Tibial nerve (tissue), 4 donors: ENCODE measurements at regions not wholly inside any gene's neighbourhood (a gene's known extent, or its start where the extent isn't known, plus 50 kb on each side); places are given as distances from the start of the nearest gene placed in this dataset.
"Not testable (repeated sequence)": the region's sequence is repeated elsewhere in the genome, so short reads cannot be mapped to it uniquely, and the experiment has no call there.

ENCODE experiments used
- EP300 ChIP-seq, 2 donors: sonication (generic); formaldehyde crosslinking; IDR thresholded peaks; one replicate each; pipeline ENCODE4 v1.6.1; 2017; ENCODE audit warnings: antibody characterized with exemption in 2 of 2, mild to moderate bottlenecking in 1 of 2
- POLR2A ChIP-seq, 2 donors: fragments of 450-650 bp; IDR thresholded peaks; one replicate each; pipeline ENCODE4 v1.6.1; 2017; ENCODE audit warnings: antibody characterized with exemption in 2 of 2, mild to moderate bottlenecking in 2 of 2, moderate library complexity in 2 of 2
- TF ChIP-seq, protein P1 (sequence below), 5 experiments: fragments of 200-600 bp in 3 of 5; fragments of 450-650 bp in 2 of 5; sonication (generic) in 3 of 5; IDR thresholded peaks; one replicate each; pipeline ENCODE4 v1.5.1; 2016 to 2019; ENCODE audit warnings: antibody characterized with exemption in 5 of 5, mild to moderate bottlenecking in 3 of 5, moderate library complexity in 2 of 5

GRCh38 chr7:76875760-76876159 lies 156.4 kb downstream of the SPDYE17 start:
- TF ChIP-seq EP300, POLR2A (IDR thresholded peaks at IDR 0.05): not testable (repeated sequence)
- TF ChIP-seq, protein P1, sequence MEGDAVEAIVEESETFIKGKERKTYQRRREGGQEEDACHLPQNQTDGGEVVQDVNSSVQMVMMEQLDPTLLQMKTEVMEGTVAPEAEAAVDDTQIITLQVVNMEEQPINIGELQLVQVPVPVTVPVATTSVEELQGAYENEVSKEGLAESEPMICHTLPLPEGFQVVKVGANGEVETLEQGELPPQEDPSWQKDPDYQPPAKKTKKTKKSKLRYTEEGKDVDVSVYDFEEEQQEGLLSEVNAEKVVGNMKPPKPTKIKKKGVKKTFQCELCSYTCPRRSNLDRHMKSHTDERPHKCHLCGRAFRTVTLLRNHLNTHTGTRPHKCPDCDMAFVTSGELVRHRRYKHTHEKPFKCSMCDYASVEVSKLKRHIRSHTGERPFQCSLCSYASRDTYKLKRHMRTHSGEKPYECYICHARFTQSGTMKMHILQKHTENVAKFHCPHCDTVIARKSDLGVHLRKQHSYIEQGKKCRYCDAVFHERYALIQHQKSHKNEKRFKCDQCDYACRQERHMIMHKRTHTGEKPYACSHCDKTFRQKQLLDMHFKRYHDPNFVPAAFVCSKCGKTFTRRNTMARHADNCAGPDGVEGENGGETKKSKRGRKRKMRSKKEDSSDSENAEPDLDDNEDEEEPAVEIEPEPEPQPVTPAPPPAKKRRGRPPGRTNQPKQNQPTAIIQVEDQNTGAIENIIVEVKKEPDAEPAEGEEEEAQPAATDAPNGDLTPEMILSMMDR (IDR thresholded peaks at IDR 0.05), result not testable (repeated sequence)
